ENCODE measurements at regions not wholly inside any gene's neighbourhood (a gene's known extent, or its start where the extent isn't known, plus 50 kb on each side); places are given as distances from the start of the nearest gene placed in this dataset.

- H3K36me3 ChIP-seq (ENCODE audit: control insufficient read depth, insufficient read depth, low read length): no peaks in the 10 kb centered on the region
- DNase-seq (ENCODE audit: low read depth in 2 of 2): no peak
- no peak overlapping the region for H3K4me2 ChIP-seq (ENCODE audit: extremely low read depth, insufficient read depth, low read length)
- no peaks in the 10 kb centered on the region for H3K27me3 ChIP-seq (ENCODE audit: control insufficient read depth, insufficient read depth, low read length)
- no peak overlapping the region for H3K9ac ChIP-seq (ENCODE audit: insufficient read depth, low read length)
- no peaks in the 10 kb centered on the region for H4K20me1 ChIP-seq (ENCODE audit: control insufficient read depth, extremely low read depth, insufficient read depth, low read length)
- H3K4me3 ChIP-seq (replicated peaks in 1 of 4; ENCODE audit: control extremely low read depth in 1 of 4, insufficient read depth in 1 of 4, low read depth in 3 of 4, low read length in 4 of 4): no peak overlapping the region
- no peaks in the 10 kb centered on the region for H3K9me3 ChIP-seq (ENCODE audit: control insufficient read depth, insufficient read depth, low read depth, low read length)
- no peak for TF ChIP-seq EZH2 (IDR thresholded peaks at IDR 0.05; ENCODE audit: low read length, missing control alignments)
- TF ChIP-seq CTCF (conservative IDR thresholded peaks at IDR 0.05 in 1 of 2, IDR thresholded peaks at IDR 0.05 in 1 of 2; ENCODE audit: low read depth in 1 of 2, low read length in 2 of 2): no peak
- H3K27ac ChIP-seq (ENCODE audit: insufficient read depth, low read length): no peak overlapping the region
- H2AFZ ChIP-seq (ENCODE audit: low read length): no peak overlapping the region
- H3K4me1 ChIP-seq (ENCODE audit: control insufficient read depth, extremely low read depth, insufficient read depth, low read length): no peaks in the 10 kb centered on the region
- no peaks in the 10 kb centered on the region for H3K79me2 ChIP-seq (ENCODE audit: control insufficient read depth, insufficient read depth, low read length)
These were observed 692.2 kb upstream of the KLHL29 start for GRCh38 chr2:22692746-22693145.

GRCh38 chr2:22694300-22694699 lies 690.7 kb upstream of the KLHL29 start:
- TF ChIP-seq CTCF (conservative IDR thresholded peaks at IDR 0.05 in 1 of 2, IDR thresholded peaks at IDR 0.05 in 1 of 2; ENCODE audit: low read depth in 1 of 2, low read length in 2 of 2) (no peak), EZH2 (IDR thresholded peaks at IDR 0.05; ENCODE audit: low read length, missing control alignments) (no peak)
- no peaks in the 10 kb centered on the region for H3K36me3 ChIP-seq (ENCODE audit: control insufficient read depth, insufficient read depth, low read length)
- H3K27me3 ChIP-seq (ENCODE audit: control insufficient read depth, insufficient read depth, low read length): no peaks in the 10 kb centered on the region
- no peak overlapping the region for H2AFZ ChIP-seq (ENCODE audit: low read length)
- H3K9me3 ChIP-seq (ENCODE audit: control insufficient read depth, insufficient read depth, low read depth, low read length): no peaks in the 10 kb centered on the region
- DNase-seq (ENCODE audit: low read depth in 2 of 2): no peak
- H3K9ac ChIP-seq (ENCODE audit: insufficient read depth, low read length): no peak overlapping the region
- no peaks in the 10 kb centered on the region for H3K79me2 ChIP-seq (ENCODE audit: control insufficient read depth, insufficient read depth, low read length)
- no peaks in the 10 kb centered on the region for H4K20me1 ChIP-seq (ENCODE audit: control insufficient read depth, extremely low read depth, insufficient read depth, low read length)
- H3K4me1 ChIP-seq (ENCODE audit: control insufficient read depth, extremely low read depth, insufficient read depth, low read length): no peaks in the 10 kb centered on the region
- H3K4me3 ChIP-seq (replicated peaks in 1 of 4; ENCODE audit: control extremely low read depth in 1 of 4, insufficient read depth in 1 of 4, low read depth in 3 of 4, low read length in 4 of 4): no peak overlapping the region
- H3K4me2 ChIP-seq (ENCODE audit: extremely low read depth, insufficient read depth, low read length): no peak overlapping the region
- no peak overlapping the region for H3K27ac ChIP-seq (ENCODE audit: insufficient read depth, low read length)

GRCh38 chr2:22694856-22695255 lies 690.1 kb upstream of the KLHL29 start:
- H3K4me2 ChIP-seq (ENCODE audit: extremely low read depth, insufficient read depth, low read length): no peak overlapping the region
- no peaks in the 10 kb centered on the region for H3K79me2 ChIP-seq (ENCODE audit: control insufficient read depth, insufficient read depth, low read length)
- no peak overlapping the region for H2AFZ ChIP-seq (ENCODE audit: low read length)
- H3K36me3 ChIP-seq (ENCODE audit: control insufficient read depth, insufficient read depth, low read length): no peaks in the 10 kb centered on the region
- H4K20me1 ChIP-seq (ENCODE audit: control insufficient read depth, extremely low read depth, insufficient read depth, low read length): no peaks in the 10 kb centered on the region
- DNase-seq (ENCODE audit: low read depth in 2 of 2): no peak
- no peaks in the 10 kb centered on the region for H3K27me3 ChIP-seq (ENCODE audit: control insufficient read depth, insufficient read depth, low read length)
- TF ChIP-seq EZH2 (IDR thresholded peaks at IDR 0.05; ENCODE audit: low read length, missing control alignments) (no peak), CTCF (conservative IDR thresholded peaks at IDR 0.05 in 1 of 2, IDR thresholded peaks at IDR 0.05 in 1 of 2; ENCODE audit: low read depth in 1 of 2, low read length in 2 of 2) (no peak)
- no peaks in the 10 kb centered on the region for H3K4me1 ChIP-seq (ENCODE audit: control insufficient read depth, extremely low read depth, insufficient read depth, low read length)
- no peaks in the 10 kb centered on the region for H3K9me3 ChIP-seq (ENCODE audit: control insufficient read depth, insufficient read depth, low read depth, low read length)
- no peak overlapping the region for H3K27ac ChIP-seq (ENCODE audit: insufficient read depth, low read length)
- H3K9ac ChIP-seq (ENCODE audit: insufficient read depth, low read length): no peak overlapping the region
- H3K4me3 ChIP-seq (replicated peaks in 1 of 4; ENCODE audit: control extremely low read depth in 1 of 4, insufficient read depth in 1 of 4, low read depth in 3 of 4, low read length in 4 of 4): no peak overlapping the region
